Thyroid gland (tissue), 4 donors: ENCODE measurements at regions not wholly inside any gene's neighbourhood (a gene's known extent, or its start where the extent isn't known, plus 50 kb on each side); places are given as distances from the start of the nearest gene placed in this dataset.

Experiments
- DNase-seq, 2 donors: peaks; one replicate each; pipeline ENCODE4 v3.0.0-alpha.2; 2019
- H3K27ac ChIP-seq, 3 donors: fragments of 200-600 bp; sonication (generic); 1 replicate in 2 of 3; 2 replicates in 1 of 3; pipeline ENCODE4 v1.5.1; 2016 to 2019; ENCODE audit warnings: mild to moderate bottlenecking in 1 of 3, moderate library complexity in 1 of 3
- H3K27me3 ChIP-seq: fragments of 200-600 bp; sonication (generic); one replicate; pipeline ENCODE4 v1.5.1; 2019
- H3K36me3 ChIP-seq, 2 donors: fragments of 200-600 bp; sonication (generic); one replicate each; pipeline ENCODE4 v1.5.1; 2016 to 2019
- H3K4me1 ChIP-seq, 2 donors: fragments of 200-600 bp; sonication (generic); one replicate each; pipeline ENCODE4 v1.5.1; 2017 to 2019
- H3K4me3 ChIP-seq, 3 donors: fragments of 200-600 bp; sonication (generic); replicated peaks in 1 of 3; 1 replicate in 2 of 3; 2 replicates in 1 of 3; pipeline ENCODE4 v1.5.1; 2016; ENCODE audit warnings: mild to moderate bottlenecking in 1 of 3
- H3K9me3 ChIP-seq: fragments of 200-600 bp; sonication (generic); one replicate; pipeline ENCODE4 v1.5.1; 2017
- POLR2A ChIP-seq, 2 donors: fragments of 450-650 bp; IDR thresholded peaks; one replicate each; pipeline ENCODE4 v1.6.1; 2017; ENCODE audit warnings: antibody characterized with exemption in 2 of 2, mild to moderate bottlenecking in 2 of 2, moderate library complexity in 1 of 2
- WGBS, 2 donors: methylation state at CpG; one replicate each; pipeline ENCODE4 v1.1.5; 2017; 5-methylcytosine and 5-hydroxymethylcytosine counted together
- intact Hi-C: fragments of 100-400 bp; cut with DNase I; formaldehyde crosslinking; loops from one replicate; pipeline ENCODE4 v1.15.1; 2023
- TF ChIP-seq, protein P1 (sequence below), 6 experiments: fragments of 200-600 bp in 3 of 6; fragments of 450-650 bp in 3 of 6; sonication (generic) in 3 of 6; IDR thresholded peaks; one replicate each; pipeline ENCODE4 v1.5.1; 2016 to 2019; ENCODE audit warnings: antibody characterized with exemption in 6 of 6, mild to moderate bottlenecking in 2 of 6, inconsistent platforms in 1 of 6, moderate library complexity in 1 of 6

DNA sequence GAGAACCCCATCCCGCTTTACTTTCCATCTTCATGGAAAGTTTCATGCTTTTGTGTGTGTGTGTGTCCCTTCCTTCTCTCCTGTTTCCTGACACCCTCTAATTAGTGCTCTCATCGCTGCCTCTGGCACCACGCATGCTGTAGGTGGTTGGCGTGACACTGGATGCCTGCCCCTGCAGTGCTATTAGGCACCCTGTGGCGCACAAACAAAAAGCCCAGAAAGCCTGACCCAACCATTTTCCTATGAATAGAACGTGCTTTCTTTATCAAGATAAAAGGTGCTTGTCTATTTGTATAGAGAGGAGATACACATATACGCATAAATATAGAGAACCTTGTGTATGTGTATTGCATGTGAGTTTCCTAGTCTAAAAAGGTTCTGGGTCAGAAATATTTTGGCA lies 120.8 kb upstream of the CDCA7L start:
- no peaks in the 10 kb centered on the region for H3K27me3 ChIP-seq
- no peak for TF ChIP-seq POLR2A (IDR thresholded peaks at IDR 0.05)
- TF ChIP-seq, protein P1, sequence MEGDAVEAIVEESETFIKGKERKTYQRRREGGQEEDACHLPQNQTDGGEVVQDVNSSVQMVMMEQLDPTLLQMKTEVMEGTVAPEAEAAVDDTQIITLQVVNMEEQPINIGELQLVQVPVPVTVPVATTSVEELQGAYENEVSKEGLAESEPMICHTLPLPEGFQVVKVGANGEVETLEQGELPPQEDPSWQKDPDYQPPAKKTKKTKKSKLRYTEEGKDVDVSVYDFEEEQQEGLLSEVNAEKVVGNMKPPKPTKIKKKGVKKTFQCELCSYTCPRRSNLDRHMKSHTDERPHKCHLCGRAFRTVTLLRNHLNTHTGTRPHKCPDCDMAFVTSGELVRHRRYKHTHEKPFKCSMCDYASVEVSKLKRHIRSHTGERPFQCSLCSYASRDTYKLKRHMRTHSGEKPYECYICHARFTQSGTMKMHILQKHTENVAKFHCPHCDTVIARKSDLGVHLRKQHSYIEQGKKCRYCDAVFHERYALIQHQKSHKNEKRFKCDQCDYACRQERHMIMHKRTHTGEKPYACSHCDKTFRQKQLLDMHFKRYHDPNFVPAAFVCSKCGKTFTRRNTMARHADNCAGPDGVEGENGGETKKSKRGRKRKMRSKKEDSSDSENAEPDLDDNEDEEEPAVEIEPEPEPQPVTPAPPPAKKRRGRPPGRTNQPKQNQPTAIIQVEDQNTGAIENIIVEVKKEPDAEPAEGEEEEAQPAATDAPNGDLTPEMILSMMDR (IDR thresholded peaks at IDR 0.05): no peak
- intact Hi-C loops: no loop called here
- H3K4me3 ChIP-seq: no peak overlapping the region
- H3K27ac ChIP-seq: no peak overlapping the region
- 73 to 81% methylated on average over 7 of the region's 7 CpGs for WGBS, 2 donors
- DNase-seq: no peak
- no peaks in the 10 kb centered on the region for H3K9me3 ChIP-seq
- no peaks in the 10 kb centered on the region for H3K4me1 ChIP-seq
- H3K36me3 ChIP-seq: no peaks in the 10 kb centered on the region

DNA sequence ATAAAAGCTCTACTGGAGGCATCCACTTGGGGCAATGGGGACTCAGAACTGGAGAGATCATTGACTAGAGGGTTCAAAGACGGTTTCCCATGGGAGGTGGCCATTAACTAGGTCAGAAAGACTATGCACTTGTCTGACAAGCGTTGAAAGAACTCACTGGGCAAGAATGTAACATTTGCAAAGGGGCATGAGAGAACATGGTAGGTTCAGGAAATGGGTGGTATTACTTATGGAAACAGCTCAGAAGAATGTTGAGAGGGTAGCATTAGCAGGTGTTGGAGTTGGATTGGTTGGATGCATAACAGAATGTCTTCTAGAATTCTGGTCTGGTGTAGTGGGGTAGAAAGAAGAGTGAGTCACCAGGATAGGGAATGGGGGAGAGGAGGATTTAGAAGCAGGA lies 119.1 kb upstream of the CDCA7L start:
- 79 to 80% methylated on average over 2 of the region's 2 CpGs for WGBS, 2 donors
- no peak for DNase-seq
- H3K4me3 ChIP-seq: no peak overlapping the region
- intact Hi-C loops: no loop called here
- H3K36me3 ChIP-seq: no peaks in the 10 kb centered on the region
- no peaks in the 10 kb centered on the region for H3K9me3 ChIP-seq
- H3K27me3 ChIP-seq: no peaks in the 10 kb centered on the region
- H3K4me1 ChIP-seq: no peaks in the 10 kb centered on the region
- TF ChIP-seq, protein P1 (IDR thresholded peaks at IDR 0.05): no peak
- TF ChIP-seq POLR2A (IDR thresholded peaks at IDR 0.05): no peak
- no peak overlapping the region for H3K27ac ChIP-seq

DNA sequence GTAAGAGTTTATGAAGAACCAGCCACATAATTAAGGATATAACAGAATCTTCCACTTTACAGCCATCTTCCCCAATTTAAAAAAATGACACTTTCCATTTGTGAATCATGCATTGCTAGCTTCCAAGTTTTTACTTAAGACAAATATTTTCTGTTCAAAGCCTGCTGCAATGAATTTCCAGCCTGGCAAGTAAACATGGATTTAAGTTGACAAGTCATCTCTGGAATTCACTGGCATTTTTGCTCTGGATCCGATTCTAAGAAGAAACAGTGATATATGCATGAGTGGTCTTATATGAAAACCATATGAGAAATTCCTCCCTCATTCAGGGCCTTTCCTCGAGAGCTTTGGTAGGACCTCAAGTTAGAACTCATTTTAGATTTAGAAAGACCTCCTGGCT lies 116.1 kb upstream of the CDCA7L start:
- 69 to 76% methylated on average over 2 of the region's 2 CpGs for WGBS, 2 donors
- no peak for DNase-seq
- intact Hi-C loops: no loop called here

DNA sequence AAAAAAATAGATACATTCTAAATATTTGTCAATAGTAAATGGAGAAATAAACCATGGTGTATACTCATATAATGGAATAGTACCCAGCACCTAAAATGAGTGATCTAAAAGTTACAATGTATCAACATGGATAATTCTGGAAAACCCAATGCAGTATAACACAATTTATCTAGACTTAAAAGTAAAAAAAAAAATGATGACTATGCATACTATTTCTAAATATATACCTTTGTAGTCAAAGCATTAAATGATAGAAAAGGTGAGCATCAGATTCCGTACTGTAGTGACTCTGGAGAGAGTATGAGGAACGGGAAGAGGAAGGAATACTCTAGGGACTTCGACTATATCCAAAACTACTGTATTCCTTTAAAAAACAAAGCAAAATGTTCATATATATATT lies 115.2 kb upstream of the CDCA7L start:
- WGBS, 2 donors: 82 to 86% methylated on average over 3 of the region's 3 CpGs
- no peak for TF ChIP-seq POLR2A (IDR thresholded peaks at IDR 0.05)
- intact Hi-C loops: no loop called here

More for the DNA sequence above, 116.1 kb upstream of the CDCA7L start:
- Histone ChIP-seq H3K9me3 (no peaks in the 10 kb centered on the region), H3K36me3 (no peaks in the 10 kb centered on the region), H3K27ac (no peak overlapping the region), H3K27me3 (no peaks in the 10 kb centered on the region), H3K4me3 (no peak overlapping the region), H3K4me1 (no peaks in the 10 kb centered on the region)
- TF ChIP-seq POLR2A (IDR thresholded peaks at IDR 0.05): no peak
- TF ChIP-seq, protein P1 (IDR thresholded peaks at IDR 0.05): no peak

DNA sequence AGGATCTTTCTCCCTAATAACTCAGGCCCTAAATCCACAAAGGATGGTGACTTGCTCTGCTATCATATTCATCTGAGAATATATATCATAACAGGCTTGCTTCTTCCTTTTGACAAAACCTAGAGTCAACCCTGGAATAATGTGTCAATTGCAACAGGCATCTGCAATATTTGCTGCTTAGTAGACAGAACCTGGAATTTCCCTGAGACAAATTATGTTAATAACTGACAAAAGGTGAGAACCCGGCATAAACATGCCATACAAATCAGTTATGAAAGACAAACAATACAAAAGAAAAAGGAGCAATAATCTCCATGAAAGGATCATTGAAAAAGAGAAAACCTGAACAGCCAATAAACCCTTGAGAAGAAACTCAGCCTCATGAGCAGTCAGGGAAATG lies 114.5 kb upstream of the CDCA7L start:
- Histone ChIP-seq H3K4me1 (no peaks in the 10 kb centered on the region), H3K4me3 (no peak overlapping the region), H3K9me3 (no peaks in the 10 kb centered on the region), H3K27ac (no peak overlapping the region), H3K36me3 (no peaks in the 10 kb centered on the region), H3K27me3 (no peaks in the 10 kb centered on the region)
- DNase-seq: no peak
- TF ChIP-seq, protein P1 (IDR thresholded peaks at IDR 0.05): no peak
- no peak for TF ChIP-seq POLR2A (IDR thresholded peaks at IDR 0.05)
- intact Hi-C loops: no loop called here
- 94% methylated on average over 1 of the region's 1 CpG for WGBS, 2 donors

More for the DNA sequence above, 115.2 kb upstream of the CDCA7L start:
- Histone ChIP-seq H3K4me3 (no peak overlapping the region), H3K9me3 (no peaks in the 10 kb centered on the region), H3K27ac (no peak overlapping the region), H3K27me3 (no peaks in the 10 kb centered on the region), H3K36me3 (no peaks in the 10 kb centered on the region), H3K4me1 (no peaks in the 10 kb centered on the region)
- DNase-seq: no peak

DNA sequence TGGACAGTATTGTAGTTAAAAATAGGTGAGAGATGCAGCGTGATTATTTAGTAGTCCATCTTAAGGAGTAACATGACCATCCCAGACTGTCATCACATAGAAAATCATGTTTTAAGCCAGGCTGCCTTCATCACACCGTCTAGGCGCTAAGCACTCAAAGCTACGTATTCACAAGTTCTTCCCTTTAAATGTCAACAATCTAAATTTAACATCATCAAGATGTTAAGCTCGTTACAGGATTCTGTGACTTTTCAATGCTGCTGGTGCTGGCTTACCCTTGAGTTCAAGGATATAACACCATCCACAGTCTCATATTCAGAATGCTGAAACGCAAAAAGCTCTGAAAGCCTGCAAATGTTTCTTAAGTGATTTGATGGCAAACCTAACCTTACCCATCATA lies 109.5 kb upstream of the CDCA7L start:
- Histone ChIP-seq H3K4me3 (no peak overlapping the region), H3K36me3 (no peaks in the 10 kb centered on the region), H3K9me3 (no peaks in the 10 kb centered on the region), H3K4me1 (no peaks in the 10 kb centered on the region), H3K27me3 (no peaks in the 10 kb centered on the region), H3K27ac (no peak overlapping the region)
- no peak for TF ChIP-seq POLR2A (IDR thresholded peaks at IDR 0.05)
- TF ChIP-seq, protein P1 (IDR thresholded peaks at IDR 0.05): no peak
- intact Hi-C loops: no loop called here
- no peak for DNase-seq
- WGBS, 2 donors: 73 to 76% methylated on average over 6 of the region's 6 CpGs
